Liver (tissue), 8 donors: ENCODE measurements at regions not wholly inside any gene's neighbourhood (a gene's known extent, or its start where the extent isn't known, plus 50 kb on each side); places are given as distances from the start of the nearest gene placed in this dataset.

Experiments
- DNase-seq: peaks from one replicate; pipeline ENCODE4 v3.0.0-alpha.2; 2017; ENCODE audit warnings: low spot score
- H3K27ac ChIP-seq, 2 donors: one replicate each; pipeline ENCODE4 v1.7.0; 2013; ENCODE audit warnings: inconsistent platforms in 2 of 2, low read length in 2 of 2, control low read depth in 1 of 2, low read depth in 1 of 2, mild to moderate bottlenecking in 1 of 2
- H3K27me3 ChIP-seq, 4 donors: one replicate each; pipeline versions ENCODE4 v1.6.1 to v1.7.0; 2013; ENCODE audit warnings: low read length in 3 of 4, inconsistent platforms in 1 of 4, mild to moderate bottlenecking in 1 of 4, moderate library complexity in 1 of 4; ENCODE audit not compliant: control insufficient read depth in 4 of 4, insufficient read depth in 4 of 4
- H3K36me3 ChIP-seq, 4 donors: one replicate each; pipeline versions ENCODE4 v1.6.1 to v1.7.0; 2013; ENCODE audit warnings: low read length in 3 of 4, mild to moderate bottlenecking in 3 of 4, low read depth in 1 of 4, moderate library complexity in 1 of 4; ENCODE audit not compliant: control insufficient read depth in 4 of 4, insufficient read depth in 3 of 4
- H3K4me1 ChIP-seq, 4 donors: one replicate each; pipeline versions ENCODE4 v1.6.1 to v1.7.0; 2013; ENCODE audit warnings: low read length in 3 of 4, mild to moderate bottlenecking in 3 of 4, moderate library complexity in 1 of 4; ENCODE audit not compliant: control insufficient read depth in 4 of 4, insufficient read depth in 4 of 4
- H3K4me3 ChIP-seq, 3 donors: one replicate each; pipeline versions ENCODE4 v1.6.1 to v1.7.0; 2013; ENCODE audit warnings: low read length in 3 of 3, control low read depth in 1 of 3, low read depth in 1 of 3, mild to moderate bottlenecking in 1 of 3
- H3K9ac ChIP-seq, 2 donors: one replicate each; pipeline ENCODE4 v1.7.0; 2013; ENCODE audit warnings: low read length in 2 of 2, mild to moderate bottlenecking in 2 of 2, moderate library complexity in 2 of 2, control low read depth in 1 of 2, low read depth in 1 of 2
- H3K9me3 ChIP-seq, 4 donors: one replicate each; pipeline versions ENCODE4 v1.6.1 to v1.7.0; 2013; ENCODE audit warnings: low read length in 3 of 4; ENCODE audit not compliant: control insufficient read depth in 4 of 4
- CTCF ChIP-seq: fragments of 150-350 bp; IDR thresholded peaks from 2 replicates; pipeline ENCODE4 v1.5.1; 2017; ENCODE audit warnings: improper control_type of control experiment, low read depth, low read length; ENCODE audit not compliant: missing input control
- EGR1 ChIP-seq, 2 donors: IDR thresholded peaks; 2 replicates each; pipeline ENCODE4 v1.6.1; 2016 to 2018; ENCODE audit warnings: antibody characterized with exemption in 2 of 2, low read depth in 2 of 2
- FOXA1 ChIP-seq: IDR thresholded peaks from 2 replicates; pipeline ENCODE4 v1.6.1; 2016; ENCODE audit warnings: antibody characterized with exemption
- FOXA2 ChIP-seq: IDR thresholded peaks from 2 replicates; pipeline ENCODE4 v1.6.1; 2016; ENCODE audit warnings: antibody characterized with exemption
- GABPA ChIP-seq, 2 donors: IDR thresholded peaks in 1 of 2; conservative IDR thresholded peaks in 1 of 2; 2 replicates each; pipeline ENCODE4 v1.6.1; 2016; ENCODE audit warnings: antibody characterized with exemption in 2 of 2, mild to moderate bottlenecking in 1 of 2, moderate library complexity in 1 of 2
- HNF4A ChIP-seq, 2 donors: conservative IDR thresholded peaks; 2 replicates each; pipeline ENCODE4 v1.6.1; 2016; ENCODE audit warnings: antibody characterized with exemption in 2 of 2, mild to moderate bottlenecking in 2 of 2
- HNF4G ChIP-seq: IDR thresholded peaks from 2 replicates; pipeline ENCODE4 v1.6.1; 2016; ENCODE audit warnings: antibody characterized with exemption
- JUND ChIP-seq, 2 donors: IDR thresholded peaks; 2 replicates each; pipeline ENCODE4 v1.6.1; 2016; ENCODE audit warnings: antibody characterized with exemption in 2 of 2
- NR2F2 ChIP-seq: IDR thresholded peaks from 2 replicates; pipeline ENCODE4 v1.6.1; 2016; ENCODE audit warnings: antibody characterized with exemption
- RAD21 ChIP-seq, 2 donors: IDR thresholded peaks; 2 replicates each; pipeline ENCODE4 v1.6.1; 2016; ENCODE audit warnings: antibody characterized with exemption in 2 of 2, mild to moderate bottlenecking in 2 of 2
- REST ChIP-seq: IDR thresholded peaks from 2 replicates; pipeline ENCODE4 v1.6.1; 2016; ENCODE audit warnings: antibody characterized with exemption, mild to moderate bottlenecking
- RXRA ChIP-seq, 2 donors: IDR thresholded peaks; 2 replicates each; pipeline ENCODE4 v1.6.1; 2017 to 2018; ENCODE audit warnings: antibody characterized with exemption in 2 of 2, mild to moderate bottlenecking in 1 of 2
- SP1 ChIP-seq: IDR thresholded peaks from 2 replicates; pipeline ENCODE4 v1.6.1; 2018; ENCODE audit warnings: antibody characterized with exemption, mild to moderate bottlenecking
- TAF1 ChIP-seq: conservative IDR thresholded peaks from 2 replicates; pipeline ENCODE4 v1.6.1; 2016; ENCODE audit warnings: antibody characterized with exemption, mild to moderate bottlenecking
- YY1 ChIP-seq: IDR thresholded peaks from 2 replicates; pipeline ENCODE4 v1.6.1; 2016; ENCODE audit warnings: antibody characterized with exemption, mild to moderate bottlenecking
- ZBTB33 ChIP-seq: IDR thresholded peaks from 2 replicates; pipeline ENCODE4 v1.6.1; 2016; ENCODE audit warnings: antibody characterized with exemption
- WGBS: extraction: QIAGEN DNeasy Blood & Tissue Kit; methylation state at CpG from one replicate; pipeline ENCODE4 v1.1.7; 2013; 5-methylcytosine and 5-hydroxymethylcytosine counted together
- TF ChIP-seq, protein P1 (sequence below): IDR thresholded peaks from 2 replicates; pipeline ENCODE4 v1.6.1; 2016; ENCODE audit warnings: antibody characterized with exemption
- TF ChIP-seq, protein P2 (sequence below): IDR thresholded peaks from 2 replicates; pipeline ENCODE4 v1.6.1; 2016; ENCODE audit warnings: antibody characterized with exemption
- donor health status: healthy.
- donor health status: healthy.
- donor health status: healthy.
- donor health status: healthy.
- donor health status: healthy.

GRCh38 chr10:121101561-121101960, 250.4 kb downstream of the WDR11 start (continued):
- TF ChIP-seq CTCF: no peak
- TF ChIP-seq GABPA (IDR thresholded peaks at IDR 0.05 in 1 of 2, conservative IDR thresholded peaks at IDR 0.05 in 1 of 2): no peak

- DNase-seq: no peak
- Histone ChIP-seq H3K36me3 (no peaks in the 10 kb centered on the region), H3K27me3 (peaks cover 0 to 3% (median 0%) of the 10 kb centered on the region in 4 donors), H3K4me1 (no peaks in the 10 kb centered on the region), H3K9ac (no peak overlapping the region), H3K9me3 (no peaks in the 10 kb centered on the region), H3K27ac (no peak overlapping the region), H3K4me3 (no peak overlapping the region)
- TF ChIP-seq RXRA (IDR thresholded peaks at IDR 0.05): no peak
- TF ChIP-seq, protein P1, sequence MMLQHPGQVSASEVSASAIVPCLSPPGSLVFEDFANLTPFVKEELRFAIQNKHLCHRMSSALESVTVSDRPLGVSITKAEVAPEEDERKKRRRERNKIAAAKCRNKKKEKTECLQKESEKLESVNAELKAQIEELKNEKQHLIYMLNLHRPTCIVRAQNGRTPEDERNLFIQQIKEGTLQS: no peak
- TF ChIP-seq TAF1: no peak
- TF ChIP-seq, protein P2, sequence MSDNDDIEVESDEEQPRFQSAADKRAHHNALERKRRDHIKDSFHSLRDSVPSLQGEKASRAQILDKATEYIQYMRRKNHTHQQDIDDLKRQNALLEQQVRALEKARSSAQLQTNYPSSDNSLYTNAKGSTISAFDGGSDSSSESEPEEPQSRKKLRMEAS: no peak
- no peak for TF ChIP-seq FOXA2
- TF ChIP-seq EGR1 (IDR thresholded peaks at IDR 0.05; ENCODE audit: low read depth in 2 of 2): no peak
- TF ChIP-seq RAD21 (IDR thresholded peaks at IDR 0.05): no peak
- no peak for TF ChIP-seq YY1
- TF ChIP-seq FOXA1: no peak
- TF ChIP-seq SP1: no peak
- no peak for TF ChIP-seq CTCF
- TF ChIP-seq HNF4G: no peak
- TF ChIP-seq NR2F2: no peak
- no peak for TF ChIP-seq REST
- TF ChIP-seq GABPA (IDR thresholded peaks at IDR 0.05 in 1 of 2, conservative IDR thresholded peaks at IDR 0.05 in 1 of 2): no peak
- no peak for TF ChIP-seq ZBTB33
- no peak for TF ChIP-seq HNF4A (conservative IDR thresholded peaks at IDR 0.05)
- no peak for TF ChIP-seq JUND (IDR thresholded peaks at IDR 0.05)
- 86% methylated on average over 4 of the region's 4 CpGs for WGBS
Observed at GRCh38 chr10:121102706-121103105, 251.5 kb downstream of the WDR11 start.
